IMR-90 (cell line): ENCODE measurements at regions not wholly inside any gene's neighbourhood (a gene's known extent, or its start where the extent isn't known, plus 50 kb on each side); places are given as distances from the start of the nearest gene placed in this dataset.

Source experiments
- BHLHE40 ChIP-seq: fragments of 150-350 bp; IDR thresholded peaks from 2 replicates; pipeline ENCODE4 v1.6.1; 2016; ENCODE audit warnings: mild to moderate bottlenecking, low read depth, low read length
- CEBPB ChIP-seq: IDR thresholded peaks from 2 replicates; pipeline ENCODE4 v1.6.1; 2012; ENCODE audit warnings: low read depth, low read length, improper control_type of control experiment
- CTCF ChIP-seq: conservative IDR thresholded peaks from 2 replicates; pipeline ENCODE4 v1.5.1; 2012; ENCODE audit warnings: mild to moderate bottlenecking, low read depth, low read length, improper control_type of control experiment
- ELK1 ChIP-seq: fragments of 150-350 bp; IDR thresholded peaks from 2 replicates; pipeline ENCODE4 v1.6.1; 2016; ENCODE audit warnings: low read depth, mild to moderate bottlenecking, low read length, moderate library complexity, borderline replicate concordance
- MAFK ChIP-seq: IDR thresholded peaks from 2 replicates; pipeline ENCODE4 v1.6.1; 2012; ENCODE audit warnings: low read depth, low read length, improper control_type of control experiment
- MAZ ChIP-seq: IDR thresholded peaks from 2 replicates; pipeline ENCODE4 v1.6.1; 2012; ENCODE audit warnings: low read depth, mild to moderate bottlenecking, low read length, improper control_type of control experiment, moderate library complexity, borderline replicate concordance
- POLR2A ChIP-seq: IDR thresholded peaks from 2 replicates; pipeline ENCODE4 v1.6.1; 2012; ENCODE audit warnings: mild to moderate bottlenecking, low read depth, low read length
- RAD21 ChIP-seq: IDR thresholded peaks from 2 replicates; pipeline ENCODE4 v1.6.1; 2012; ENCODE audit warnings: low read length, improper control_type of control experiment
- RCOR1 ChIP-seq: IDR thresholded peaks from 2 replicates; pipeline ENCODE4 v1.6.1; 2012; ENCODE audit warnings: mild to moderate bottlenecking, low read length, improper control_type of control experiment; ENCODE audit not compliant: insufficient replicate concordance
- RFX5 ChIP-seq: IDR thresholded peaks from 2 replicates; pipeline ENCODE4 v1.8.0; 2012; ENCODE audit warnings: low read depth, mild to moderate bottlenecking, low read length, moderate library complexity
- SMC3 ChIP-seq: fragments of 150-350 bp; IDR thresholded peaks from 2 replicates; pipeline ENCODE4 v1.6.1; 2016; ENCODE audit warnings: low read depth, mild to moderate bottlenecking, antibody characterized with exemption, low read length, moderate library complexity
- USF2 ChIP-seq: fragments of 150-350 bp; IDR thresholded peaks from 2 replicates; pipeline ENCODE4 v1.6.1; 2017; ENCODE audit warnings: mild to moderate bottlenecking, antibody characterized with exemption, low read length, low read depth

GRCh38 chr1:81605023-81605422 is 195.7 kb upstream of the ADGRL2 start:
- TF ChIP-seq CTCF: no peak
- no peak for TF ChIP-seq MAZ
- TF ChIP-seq RAD21: no peak
- TF ChIP-seq SMC3: no peak
- no peak for TF ChIP-seq POLR2A
- TF ChIP-seq RCOR1: no peak
- TF ChIP-seq MAFK: no peak
- TF ChIP-seq ELK1: no peak
- no peak for TF ChIP-seq CEBPB
- TF ChIP-seq RFX5: no peak
- no peak for TF ChIP-seq BHLHE40
- TF ChIP-seq USF2: no peak
